ENCODE measurements at regions not wholly inside any gene's neighbourhood (a gene's known extent, or its start where the extent isn't known, plus 50 kb on each side); places are given as distances from the start of the nearest gene placed in this dataset.
"Not testable (repeated sequence)": the region's sequence is repeated elsewhere in the genome, so short reads cannot be mapped to it uniquely, and the experiment has no call there.

- no peak for DNase-seq (ENCODE audit: low spot score)
Observed at GRCh38 chr20:54846948-54847347, 371.6 kb downstream of the DOK5 start.

DNA sequence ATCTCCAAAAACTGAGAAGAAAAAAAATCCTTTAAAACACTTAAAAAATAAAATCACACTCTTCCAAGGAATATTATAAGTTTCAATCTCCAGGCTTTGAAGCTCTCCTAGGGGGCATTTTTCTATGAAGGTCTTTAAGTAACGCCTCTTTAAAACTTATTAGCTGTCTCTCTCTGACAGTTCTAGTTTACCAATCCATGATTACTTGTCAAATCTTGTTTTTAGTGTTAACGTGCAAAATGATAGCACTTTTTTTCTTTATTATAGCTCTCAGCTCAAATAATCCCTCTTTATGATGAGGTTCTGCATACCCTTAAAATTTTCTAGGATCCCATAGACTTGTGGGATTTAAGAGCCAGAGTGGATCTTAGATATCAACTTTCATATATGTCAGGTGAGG is 369.0 kb downstream of the DOK5 start:
- DNase-seq (ENCODE audit: low spot score) = no peak

DNA sequence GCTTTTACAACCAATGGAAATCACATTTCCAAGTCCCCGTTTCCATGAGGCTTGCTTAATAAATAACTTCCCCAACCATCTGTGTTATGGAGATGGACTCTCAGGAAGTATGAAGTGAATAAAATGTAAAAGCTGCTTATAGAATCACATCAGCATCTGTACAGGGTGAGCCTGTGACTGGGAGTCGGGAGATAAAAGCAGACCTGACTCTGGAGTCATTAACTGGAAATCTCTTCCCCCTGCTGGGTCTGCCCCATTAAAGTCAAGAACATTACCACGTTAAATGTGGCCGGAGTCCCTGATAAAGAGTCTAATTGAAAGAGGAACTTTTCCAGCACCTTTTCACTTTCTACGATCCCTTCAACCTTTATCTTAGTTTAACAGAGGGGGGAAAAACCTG is 368.5 kb downstream of the DOK5 start:
- no peak for DNase-seq (ENCODE audit: low spot score)

- no peak for DNase-seq (ENCODE audit: low spot score)
Observed at GRCh38 chr20:54843431-54843830, 368.0 kb downstream of the DOK5 start.

- no peak for DNase-seq (ENCODE audit: low spot score)
Observed at GRCh38 chr20:54839224-54839623, 363.8 kb downstream of the DOK5 start.

DNA sequence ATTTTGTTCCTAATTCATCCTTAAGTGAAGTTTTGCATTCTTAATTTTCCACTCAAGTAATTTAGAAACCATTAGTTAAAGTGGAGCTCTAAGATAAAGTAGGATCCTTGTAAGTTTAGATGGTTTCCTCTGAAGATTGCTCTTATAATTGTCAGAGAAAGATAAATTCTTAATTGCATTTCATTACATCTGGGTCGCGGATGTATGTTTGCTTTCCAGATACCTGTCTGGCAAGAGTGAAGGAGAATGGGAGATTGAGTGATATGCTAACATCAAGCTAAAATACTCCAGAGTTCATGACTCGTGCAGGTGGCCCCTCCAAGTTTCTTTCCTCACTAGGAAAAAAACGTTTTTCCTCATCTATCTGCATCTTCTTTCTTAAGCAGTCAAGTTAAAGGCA is 361.8 kb downstream of the DOK5 start:
- DNase-seq (ENCODE audit: low spot score) = no peak

DNA sequence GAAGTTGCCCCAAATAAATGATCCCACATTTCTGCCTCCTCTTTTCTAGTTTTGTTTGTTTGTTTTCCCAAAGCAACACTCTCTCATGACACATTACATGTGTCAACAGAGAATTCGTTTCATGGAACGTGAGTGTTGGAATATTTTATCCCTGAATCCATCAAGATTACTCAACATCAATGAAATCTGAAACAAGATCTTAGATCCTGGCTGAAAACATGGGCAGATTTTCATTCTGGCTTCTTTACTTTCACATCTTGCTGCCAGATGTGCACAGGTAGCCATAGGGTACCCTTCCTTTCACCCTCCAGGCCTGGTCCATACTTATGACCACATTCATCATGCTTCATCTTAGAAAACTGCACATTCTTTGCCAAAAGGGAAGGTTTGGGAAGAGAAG is 347.0 kb downstream of the DOK5 start:
- DNase-seq (ENCODE audit: low spot score) = no peak

GRCh38 chr20:54820392-54820791 is 345.0 kb downstream of the DOK5 start:
- DNase-seq (ENCODE audit: low spot score) = no peak

DNA sequence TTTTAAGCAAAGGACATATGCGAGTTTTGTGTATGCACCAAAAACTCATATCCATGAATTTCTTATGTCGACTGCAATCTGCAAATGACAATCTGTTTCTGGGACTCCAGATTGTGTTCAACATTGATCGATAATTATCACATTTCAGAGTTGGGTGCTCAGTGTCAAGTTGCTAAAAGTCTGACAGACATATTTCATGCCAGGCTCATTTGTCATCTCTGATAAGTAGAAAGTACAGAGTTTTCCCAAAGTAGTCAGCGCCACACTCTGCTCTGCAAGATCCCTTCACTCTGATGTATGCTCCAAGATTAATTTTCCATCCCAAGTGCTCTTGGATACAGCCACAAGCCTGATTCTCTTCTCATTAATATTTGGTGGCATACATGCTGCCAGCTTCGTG is 331.1 kb downstream of the DOK5 start:
- no peak for DNase-seq (ENCODE audit: low spot score)

GRCh38 chr20:54794874-54795273 is 319.5 kb downstream of the DOK5 start:
- no peak for DNase-seq (ENCODE audit: low spot score)

DNA sequence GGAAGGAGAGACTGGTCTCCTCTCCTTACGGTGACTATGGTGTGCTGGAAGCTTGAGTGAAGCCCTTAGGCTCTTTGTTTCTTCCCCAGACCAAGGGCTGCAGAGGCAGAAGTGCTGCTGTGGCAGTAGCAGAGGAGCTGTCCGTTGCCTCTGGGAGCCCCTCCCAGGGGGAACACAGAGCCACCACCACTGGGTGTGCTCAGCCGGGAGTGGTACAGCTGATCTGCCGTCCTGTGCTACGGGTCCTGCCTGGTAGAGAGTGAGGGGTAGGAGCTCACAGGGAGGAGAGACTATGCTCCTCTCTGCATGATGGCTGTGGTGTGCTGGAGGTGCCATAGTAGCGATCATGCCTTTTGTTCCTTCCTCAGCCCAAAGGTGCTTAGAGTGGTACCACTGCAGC is 318.7 kb downstream of the DOK5 start:
- no peak for DNase-seq (ENCODE audit: low spot score)

DNA sequence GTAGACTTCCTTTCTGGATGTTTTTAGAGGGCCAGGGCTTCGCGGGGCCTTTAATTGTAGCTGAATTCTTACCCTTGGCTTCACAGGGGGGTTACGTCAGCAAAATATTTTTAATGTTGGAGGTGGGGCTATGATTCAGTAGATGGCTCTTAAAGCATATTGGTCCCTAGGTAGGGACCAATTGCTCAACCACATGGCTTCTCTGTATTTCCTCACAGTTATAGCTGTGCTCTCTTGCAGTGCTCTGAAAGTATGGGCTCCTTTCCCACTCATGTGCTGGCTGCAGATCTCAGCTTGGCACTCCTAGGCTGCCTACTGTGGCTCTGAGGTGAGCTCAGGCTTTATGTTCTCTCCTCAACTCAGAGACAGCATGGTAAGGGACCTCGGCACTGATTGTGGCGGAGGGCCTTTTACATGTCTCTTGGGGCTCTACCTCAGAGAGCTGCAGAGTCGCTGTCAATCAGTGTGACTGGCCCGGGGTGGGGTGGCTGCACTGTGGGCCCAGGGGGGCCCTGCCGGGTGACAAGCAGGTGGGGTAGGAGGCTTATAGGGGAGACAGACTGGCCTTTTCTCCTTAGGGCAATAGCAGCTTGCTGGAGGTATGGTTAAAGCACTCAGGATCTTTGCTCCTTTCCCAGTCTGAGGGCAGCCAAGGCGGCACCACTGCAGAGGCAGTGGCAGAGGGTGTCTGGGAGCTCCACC is 318.0 kb downstream of the DOK5 start:
- no peak for DNase-seq (ENCODE audit: low spot score)

DNA sequence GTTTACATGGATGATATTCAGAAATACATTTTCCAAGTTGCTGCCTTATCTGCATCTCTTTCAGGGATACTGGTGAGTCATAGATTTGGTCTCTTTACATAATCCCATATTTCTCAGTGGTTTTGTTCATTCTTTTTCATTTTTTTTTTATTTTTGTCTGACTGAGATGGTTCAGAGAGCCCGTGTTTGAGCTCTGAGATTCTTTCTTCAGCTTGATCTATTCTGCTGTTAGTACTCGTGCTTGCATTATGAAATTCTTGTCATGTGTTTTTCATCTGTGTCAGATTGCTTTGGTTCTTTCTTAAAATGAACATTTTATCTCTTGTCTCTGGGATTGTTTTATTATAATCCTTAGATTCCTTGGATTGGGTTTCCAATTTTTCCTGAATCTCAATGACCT is 317.3 kb downstream of the DOK5 start:
- DNase-seq (ENCODE audit: low spot score) = no peak

- DNase-seq (ENCODE audit: low spot score) = not testable (repeated sequence)
Observed at GRCh38 chr20:54788260-54788659, 312.9 kb downstream of the DOK5 start.

- not testable (repeated sequence) for DNase-seq (ENCODE audit: low spot score)
Observed at GRCh38 chr20:54782758-54783157, 307.4 kb downstream of the DOK5 start.

DNA sequence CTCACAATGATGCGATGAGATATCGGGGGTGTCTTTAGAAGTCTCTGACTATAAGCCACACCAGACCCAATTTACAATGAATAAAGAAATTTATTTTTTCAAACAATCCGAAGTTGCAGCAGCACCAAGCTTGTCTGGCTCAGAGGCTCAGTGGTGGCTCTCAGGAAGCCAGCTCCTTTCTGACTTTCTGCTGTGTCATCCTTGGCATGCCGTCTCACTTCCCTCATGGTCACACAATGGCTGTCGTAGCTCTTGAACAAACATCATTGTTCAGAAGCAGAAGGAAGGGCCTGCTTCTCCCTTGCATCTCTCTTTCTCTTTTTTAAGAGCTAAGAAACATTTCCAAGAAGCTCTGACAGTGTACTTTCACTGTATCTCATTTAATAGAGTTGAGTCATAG is 299.0 kb downstream of the DOK5 start:
- no peak for DNase-seq (ENCODE audit: low spot score)

DNA sequence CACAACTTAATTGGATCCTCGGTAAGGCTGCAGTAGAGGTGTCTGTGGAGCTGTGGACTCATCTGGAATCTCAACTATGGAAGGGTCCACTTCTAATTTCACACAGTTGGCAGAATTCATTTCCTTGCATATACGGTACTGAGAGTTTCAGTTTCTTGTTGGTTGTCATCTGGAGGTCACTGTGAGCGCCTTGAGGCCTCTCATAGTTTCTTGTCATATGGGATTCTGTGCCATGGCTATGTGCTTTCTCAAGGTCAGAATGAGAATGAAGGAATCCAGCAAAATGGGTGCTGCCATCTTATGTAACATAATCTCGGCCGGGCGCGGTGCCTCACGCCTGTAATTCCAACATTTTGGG is 298.2 kb downstream of the DOK5 start:
- no peak for DNase-seq (ENCODE audit: low spot score)

DNA sequence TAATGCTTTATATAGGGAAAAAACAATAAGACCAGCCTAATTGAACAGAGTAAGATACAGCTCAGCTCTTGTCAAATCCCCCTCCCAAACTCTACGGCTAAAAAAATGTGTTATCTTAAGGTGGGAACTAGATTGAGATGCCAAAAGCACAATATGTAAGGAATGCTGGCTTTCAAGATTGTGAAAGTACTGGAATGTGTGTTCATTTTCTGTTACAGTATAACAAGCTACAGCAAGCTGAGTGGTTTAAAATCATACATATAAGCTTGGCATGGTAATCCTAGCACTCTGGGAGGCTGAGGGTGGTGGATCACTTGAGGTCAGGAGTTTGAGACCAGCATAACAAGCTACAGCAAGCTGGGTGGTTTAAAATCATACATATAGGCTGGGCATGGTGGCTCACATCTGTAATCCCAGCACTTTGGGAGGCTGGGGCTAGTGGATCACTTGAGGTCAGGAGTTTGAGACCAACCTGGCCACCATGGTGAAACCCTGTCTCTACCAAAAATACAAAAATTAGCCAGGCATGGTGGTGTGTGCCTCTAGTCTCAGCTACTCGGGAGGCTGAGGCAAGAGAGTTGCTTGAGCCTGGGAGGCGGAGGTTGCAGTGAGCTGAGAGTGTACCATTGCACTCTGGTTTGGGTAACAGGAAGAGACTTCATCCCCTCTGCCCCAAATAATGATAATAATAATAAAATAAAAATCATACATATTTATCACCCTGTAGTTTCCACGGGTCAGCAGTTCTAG is 297.7 kb downstream of the DOK5 start:
- no peak for DNase-seq (ENCODE audit: low spot score)

DNA sequence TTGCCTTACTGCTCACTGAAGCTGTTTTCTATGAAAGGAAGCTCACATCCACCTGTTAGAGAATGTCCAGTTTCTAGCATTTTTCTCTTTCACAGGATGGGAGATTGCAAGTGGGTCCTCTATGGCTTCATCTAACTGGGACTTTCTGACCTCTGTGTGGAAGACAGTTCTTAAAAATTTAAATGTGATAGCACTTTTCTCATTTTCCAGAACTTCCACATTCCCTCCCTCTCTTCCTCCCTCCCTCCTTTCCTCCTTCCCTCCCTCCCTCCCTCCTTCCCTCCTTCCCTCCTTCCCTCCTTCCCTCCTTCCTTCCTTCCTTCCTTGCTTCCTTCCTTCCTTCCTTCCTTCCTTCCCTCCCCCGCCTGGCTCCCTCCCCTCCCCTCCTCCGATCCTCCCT is 291.1 kb downstream of the DOK5 start:
- DNase-seq (ENCODE audit: low spot score) = no peak

- DNase-seq (ENCODE audit: low spot score) = no peak
Observed at GRCh38 chr20:54763366-54763765, 288.0 kb downstream of the DOK5 start.

DNA sequence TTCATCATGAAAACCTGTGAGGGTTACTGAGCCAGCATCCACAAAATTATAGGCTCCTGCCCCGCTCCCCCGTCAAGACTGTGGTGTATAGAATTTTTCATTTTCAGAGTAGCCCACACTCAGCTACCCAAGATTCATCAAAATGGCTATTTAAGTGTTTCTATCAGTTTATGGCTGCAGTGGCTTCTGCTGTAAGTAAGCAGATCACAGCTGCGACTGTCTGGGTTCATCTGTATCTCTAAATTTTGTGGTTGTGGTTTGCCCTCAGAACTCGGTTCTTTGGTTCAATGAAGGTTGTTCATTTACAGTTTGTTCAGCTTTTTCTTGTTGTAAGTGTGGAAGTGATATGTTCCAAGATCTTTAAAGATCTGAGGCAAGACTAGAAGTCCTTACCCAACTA is 284.2 kb downstream of the DOK5 start:
- DNase-seq (ENCODE audit: low spot score) = no peak

DNA sequence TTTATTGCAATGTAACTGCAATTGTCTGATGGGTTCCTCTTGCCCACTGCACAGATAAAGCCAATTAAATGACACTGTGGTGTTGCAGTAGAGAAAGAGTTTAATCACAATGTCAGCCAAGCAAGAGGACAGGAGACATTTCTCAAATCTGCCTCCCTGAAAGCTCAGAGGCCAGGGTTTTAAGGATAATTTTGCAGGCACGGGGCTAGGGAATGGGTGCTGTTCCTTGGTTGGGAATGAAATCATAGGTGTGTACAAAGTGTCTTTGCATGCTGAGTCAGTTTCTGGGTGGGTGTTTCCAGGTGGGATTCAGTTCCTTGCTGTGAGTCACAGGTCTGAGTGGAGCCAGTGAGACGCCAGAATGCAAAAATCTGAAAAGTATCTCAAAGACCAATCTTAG is 271.4 kb downstream of the DOK5 start:
- DNase-seq (ENCODE audit: low spot score) = no peak

- no peak for DNase-seq (ENCODE audit: low spot score)
Observed at GRCh38 chr20:54745780-54746179, 270.4 kb downstream of the DOK5 start.

DNA sequence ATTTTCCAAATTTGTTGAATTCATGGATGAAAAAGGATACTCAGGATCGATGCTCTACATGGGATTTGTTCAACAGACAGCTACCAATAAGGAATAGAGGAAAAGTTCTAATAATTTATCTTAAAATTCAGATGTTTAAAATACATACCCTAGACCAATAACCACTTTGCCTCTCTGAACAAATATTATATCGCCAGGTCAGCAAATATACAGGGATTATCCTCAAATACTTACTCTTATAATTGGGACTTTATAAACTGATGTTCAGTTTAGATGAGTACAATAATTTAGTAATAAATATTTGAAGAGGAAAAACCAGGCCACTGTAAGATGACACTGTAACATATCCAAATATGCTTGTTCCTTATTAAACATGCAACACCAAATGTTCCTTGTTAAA is 268.7 kb downstream of the DOK5 start:
- no peak for DNase-seq (ENCODE audit: low spot score)
